GM21717 (cell line): ENCODE measurements at regions not wholly inside any gene's neighbourhood (a gene's known extent, or its start where the extent isn't known, plus 50 kb on each side); places are given as distances from the start of the nearest gene placed in this dataset.
A peak's percentile ranks its signal among the peaks of the same experiment; 100 is the strongest.
"Not testable (repeated sequence)": the region's sequence is repeated elsewhere in the genome, so short reads cannot be mapped to it uniquely, and the experiment has no call there.

Experiments used
- ATAC-seq: cut with Tn5 transposase; IDR thresholded peaks from one replicate; pipeline ENCODE4 v1.9.1; 2021; ENCODE audit warnings: mild to moderate bottlenecking, moderate library complexity; ENCODE audit not compliant: unreplicated experiment

GRCh38 chrX:115909017-115909416 is 261.5 kb upstream of the AGTR2 start:
- ATAC-seq = no peak

GRCh38 chrX:115911967-115912366 is 258.6 kb upstream of the AGTR2 start:
- no peak for ATAC-seq

- ATAC-seq = peak; percentile 98
Observed at GRCh38 chrX:115912372-115912897, 258.1 kb upstream of the AGTR2 start.

GRCh38 chrX:115913575-115913974 is 257.0 kb upstream of the AGTR2 start:
- peak; percentile 45 for ATAC-seq

GRCh38 chrX:115915625-115916024 is 254.9 kb upstream of the AGTR2 start:
- ATAC-seq = not testable (repeated sequence)

- no peak for ATAC-seq
Observed at GRCh38 chrX:115929480-115929879, 241.1 kb upstream of the AGTR2 start.

GRCh38 chrX:115936008-115936407 is 234.5 kb upstream of the AGTR2 start:
- no peak for ATAC-seq

- ATAC-seq = peak; percentile 60
Observed at GRCh38 chrX:115939070-115939469, 231.5 kb upstream of the AGTR2 start.

GRCh38 chrX:115939636-115940160 is 230.8 kb upstream of the AGTR2 start:
- no peak for ATAC-seq

GRCh38 chrX:115940348-115940747 is 230.2 kb upstream of the AGTR2 start:
- peak; percentile 34 for ATAC-seq

GRCh38 chrX:115940888-115941332 is 229.6 kb upstream of the AGTR2 start:
- ATAC-seq = peak; percentile 88

GRCh38 chrX:115941388-115941787 is 229.2 kb upstream of the AGTR2 start:
- no peak for ATAC-seq

- ATAC-seq = no peak
Observed at GRCh38 chrX:115946059-115946458, 224.5 kb upstream of the AGTR2 start.

- peak; percentile 52 for ATAC-seq
Observed at GRCh38 chrX:115948018-115948923, 222.3 kb upstream of the AGTR2 start.

GRCh38 chrX:115949900-115950822 is 220.4 kb upstream of the AGTR2 start:
- peak; percentile 36 for ATAC-seq

- ATAC-seq = no peak
Observed at GRCh38 chrX:115952417-115953092, 218.0 kb upstream of the AGTR2 start.

- ATAC-seq = no peak
Observed at GRCh38 chrX:115957862-115958490, 212.6 kb upstream of the AGTR2 start.

- ATAC-seq = no peak
Observed at GRCh38 chrX:115958687-115959359, 211.7 kb upstream of the AGTR2 start.

GRCh38 chrX:115960440-115961084 is 210.0 kb upstream of the AGTR2 start:
- no peak for ATAC-seq
